Dendritic cell treated with granulocyte-macrophage colony-stimulating factor and Interleukin-4, amounts not matched to agents 40 ng/mL and 50 ng/mL, for 4 days (primary cell): ENCODE measurements at regions not wholly inside any gene's neighbourhood (a gene's known extent, or its start where the extent isn't known, plus 50 kb on each side); places are given as distances from the start of the nearest gene placed in this dataset.

ENCODE experiments used
- H3K27ac Mint-ChIP-seq: one replicate; pipeline ENCODE4 v1.8.0; 2022; ENCODE audit warnings: mild to moderate bottlenecking, mixed read lengths
- H3K27me3 Mint-ChIP-seq: one replicate; pipeline ENCODE4 v1.8.0; 2022; ENCODE audit warnings: mild to moderate bottlenecking, mixed read lengths
- H3K36me3 Mint-ChIP-seq: one replicate; pipeline ENCODE4 v1.8.0; 2022; ENCODE audit warnings: low read depth, mixed read lengths
- H3K4me1 Mint-ChIP-seq: one replicate; pipeline ENCODE4 v1.8.0; 2022; ENCODE audit warnings: low read depth, mixed read lengths
- H3K4me3 Mint-ChIP-seq: one replicate; pipeline ENCODE4 v1.8.0; 2022; ENCODE audit warnings: mild to moderate bottlenecking, moderate library complexity, mixed read lengths
- H3K9me3 Mint-ChIP-seq: one replicate; pipeline ENCODE4 v1.8.0; 2022; ENCODE audit warnings: mixed read lengths
- intact Hi-C: fragments of 100-400 bp; cut with micrococcal nuclease; formaldehyde crosslinking; loops from one replicate; pipeline ENCODE4 v1.15.0; 2022

DNA sequence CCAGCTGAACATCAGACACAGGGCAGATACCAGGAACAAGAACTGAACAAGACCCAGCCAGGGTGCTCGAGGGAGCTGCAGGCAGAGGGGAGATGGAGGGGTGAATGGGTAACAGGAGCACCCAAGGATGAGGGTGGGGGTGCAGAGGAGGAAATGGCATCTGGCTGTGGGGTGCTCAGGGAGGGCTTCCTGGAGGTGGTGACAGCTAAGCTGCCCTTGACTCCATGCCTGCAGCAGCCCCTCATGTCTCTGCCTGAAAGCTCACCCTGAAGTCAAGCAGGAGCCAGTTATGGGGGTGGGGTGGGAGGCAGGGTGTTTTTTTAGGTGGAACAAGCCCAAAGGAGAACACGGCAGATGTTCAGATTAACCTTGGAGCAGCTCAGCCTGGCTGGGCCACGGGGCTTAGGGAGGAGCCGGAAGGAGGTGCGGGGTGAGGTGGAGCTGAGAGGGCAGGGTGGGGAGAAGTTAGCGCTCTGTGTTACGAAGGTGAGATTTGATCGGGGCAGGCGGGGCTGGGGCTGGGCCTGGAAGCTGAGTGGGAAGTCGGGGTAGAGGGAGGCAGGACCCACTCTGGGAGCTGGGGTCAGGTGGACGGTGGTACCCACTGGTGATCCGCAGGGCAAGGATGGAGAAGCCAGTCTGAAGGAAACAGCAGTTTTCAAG is 143.0 kb downstream of the ENGASE start:
- intact Hi-C loops, result no loop called here
- no peaks in the 10 kb centered on the region for H3K9me3 Mint-ChIP-seq
- H3K27ac Mint-ChIP-seq, result no peak overlapping the region
- no peaks in the 10 kb centered on the region for H3K4me1 Mint-ChIP-seq
- H3K36me3 Mint-ChIP-seq, result no peaks in the 10 kb centered on the region
- H3K4me3 Mint-ChIP-seq, result no peak overlapping the region
- H3K27me3 Mint-ChIP-seq, result peaks cover 55% of the 10 kb centered on the region

DNA sequence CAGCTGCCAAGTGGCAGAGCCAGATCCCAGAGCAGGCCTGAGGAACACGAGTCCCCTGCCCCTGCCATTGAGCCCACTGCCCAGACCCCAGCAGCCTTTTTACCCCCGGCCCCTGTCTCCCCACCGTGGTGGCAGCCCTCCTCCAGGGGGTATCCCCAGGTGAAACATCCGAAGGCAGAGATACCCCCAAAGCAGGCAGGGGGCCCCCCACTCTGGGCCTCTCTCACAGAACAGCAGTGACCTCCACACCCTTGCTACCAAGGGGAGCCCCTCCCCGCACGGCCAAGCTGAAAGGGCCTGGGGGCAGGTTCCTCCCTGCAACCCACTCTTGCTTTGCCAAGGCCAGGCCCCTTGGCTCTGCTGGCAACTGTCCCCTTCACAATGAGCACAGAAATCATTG is 142.2 kb downstream of the ENGASE start:
- Mint-ChIP-seq H3K27me3 (peaks cover 54% of the 10 kb centered on the region), H3K27ac (no peak overlapping the region), H3K9me3 (no peaks in the 10 kb centered on the region)

DNA sequence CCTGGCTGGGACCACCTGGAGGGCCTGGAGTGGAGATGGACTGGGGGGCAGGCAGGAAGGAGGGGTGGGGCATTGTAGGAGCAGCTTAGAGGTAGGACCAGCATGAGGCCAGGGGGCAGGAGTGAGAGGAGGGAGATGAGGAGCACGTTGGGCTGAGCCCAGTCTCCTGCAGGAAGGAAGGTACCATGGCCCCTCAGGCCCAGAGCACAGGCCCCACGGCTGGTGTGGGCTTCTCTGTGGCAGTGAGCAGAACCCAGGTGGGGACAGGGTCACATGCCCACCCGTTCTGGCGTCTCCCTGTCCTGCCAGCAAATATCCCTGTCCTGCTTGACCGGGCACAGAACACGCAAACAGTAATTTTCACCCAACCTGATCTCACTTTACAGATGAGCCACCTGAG is 141.8 kb downstream of the ENGASE start:
- no peaks in the 10 kb centered on the region for H3K9me3 Mint-ChIP-seq
- H3K4me1 Mint-ChIP-seq, result no peaks in the 10 kb centered on the region
- intact Hi-C loops, result no loop called here
- H3K27me3 Mint-ChIP-seq, result peaks cover 54% of the 10 kb centered on the region
- no peak overlapping the region for H3K27ac Mint-ChIP-seq
- H3K4me3 Mint-ChIP-seq, result no peak overlapping the region
- no peaks in the 10 kb centered on the region for H3K36me3 Mint-ChIP-seq

More for the DNA sequence above, 142.2 kb downstream of the ENGASE start:
- H3K4me3 Mint-ChIP-seq, result no peak overlapping the region
- intact Hi-C loops, result no loop called here
- H3K36me3 Mint-ChIP-seq, result no peaks in the 10 kb centered on the region
- H3K4me1 Mint-ChIP-seq, result no peaks in the 10 kb centered on the region

DNA sequence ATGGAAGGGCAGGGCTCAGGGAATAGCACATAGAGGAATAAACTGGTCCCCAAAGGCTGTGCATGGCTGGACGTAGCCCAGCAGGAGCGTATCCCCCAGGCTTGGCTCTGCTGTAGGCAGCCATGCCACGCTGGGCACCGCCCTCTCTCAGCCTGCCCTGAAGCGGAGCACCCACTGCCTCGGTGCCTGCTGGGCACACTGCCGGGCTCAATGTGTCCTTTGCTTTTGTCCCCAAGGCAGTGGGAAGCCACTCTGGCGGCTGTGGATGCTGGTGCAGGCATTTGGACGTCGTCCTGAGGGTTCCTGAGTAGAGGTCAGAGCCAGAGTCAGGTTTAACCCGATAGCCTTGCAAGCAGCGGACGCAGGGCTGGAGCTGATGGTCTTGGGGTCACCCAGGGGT is 141.0 kb downstream of the ENGASE start:
- intact Hi-C loops, result no loop called here
- peaks cover 48% of the 10 kb centered on the region for H3K27me3 Mint-ChIP-seq
- H3K27ac Mint-ChIP-seq, result no peak overlapping the region
- H3K9me3 Mint-ChIP-seq, result no peaks in the 10 kb centered on the region
- H3K36me3 Mint-ChIP-seq, result no peaks in the 10 kb centered on the region
- H3K4me1 Mint-ChIP-seq, result no peaks in the 10 kb centered on the region
- no peak overlapping the region for H3K4me3 Mint-ChIP-seq

DNA sequence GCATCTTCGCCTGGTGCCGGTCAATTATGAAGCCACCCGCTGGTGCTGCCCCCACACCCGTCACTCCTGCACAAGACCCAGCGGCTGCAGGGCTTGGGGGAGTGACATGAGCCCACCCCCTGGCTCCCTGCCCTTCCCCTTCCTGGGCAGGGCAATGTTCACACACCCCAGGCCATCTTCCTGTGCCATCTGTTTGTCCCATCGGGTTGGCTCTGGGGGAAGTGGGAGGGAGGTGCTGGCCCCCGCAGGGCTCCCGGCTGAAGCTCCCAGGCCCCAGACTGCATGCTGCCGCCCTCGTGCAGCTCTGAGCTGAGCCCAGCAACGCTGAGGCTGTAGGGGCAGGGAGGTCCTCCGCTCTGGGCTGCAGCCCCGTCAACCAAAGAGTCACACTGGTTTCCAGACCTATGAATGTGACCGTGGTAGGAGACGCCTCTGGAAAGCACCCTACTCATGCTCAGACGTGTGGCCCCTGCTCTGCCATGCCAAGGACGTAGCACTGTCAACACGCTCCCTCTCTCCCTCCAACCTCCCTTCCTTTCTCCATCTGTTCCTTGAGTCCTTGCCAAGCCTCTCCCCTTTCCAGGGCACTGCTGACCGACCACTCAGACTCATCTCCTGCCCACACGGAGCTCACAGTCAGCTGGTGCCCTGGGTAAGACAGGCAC is 140.4 kb downstream of the ENGASE start:
- intact Hi-C loops, result no loop called here
- H3K4me1 Mint-ChIP-seq, result no peaks in the 10 kb centered on the region
- H3K27me3 Mint-ChIP-seq, result peaks cover 42% of the 10 kb centered on the region
- H3K4me3 Mint-ChIP-seq, result no peak overlapping the region
- H3K36me3 Mint-ChIP-seq, result no peaks in the 10 kb centered on the region
- H3K9me3 Mint-ChIP-seq, result no peaks in the 10 kb centered on the region
- H3K27ac Mint-ChIP-seq, result no peak overlapping the region

DNA sequence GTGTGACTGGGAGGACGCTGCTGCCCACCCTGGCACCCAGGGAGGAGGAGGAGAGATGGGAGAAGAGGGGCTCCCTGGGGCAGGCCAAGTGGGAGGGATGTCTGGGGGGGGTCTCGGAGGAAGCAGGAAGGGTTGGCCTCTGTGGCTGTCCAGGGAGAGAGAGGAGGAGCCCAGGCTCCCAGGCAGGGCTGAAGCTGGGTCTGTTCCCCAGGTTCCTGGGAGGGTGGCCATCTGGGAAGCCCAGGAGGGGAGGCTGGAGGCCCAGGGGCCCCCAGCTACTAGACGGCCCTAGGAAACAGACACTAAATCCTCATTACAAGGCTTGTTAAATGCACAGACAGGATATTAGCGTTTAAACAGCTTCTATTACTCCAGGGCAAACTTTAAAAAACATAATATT is 139.8 kb downstream of the ENGASE start:
- Mint-ChIP-seq H3K27me3 (peaks cover 37% of the 10 kb centered on the region), H3K36me3 (no peaks in the 10 kb centered on the region), H3K9me3 (no peaks in the 10 kb centered on the region), H3K27ac (no peak overlapping the region), H3K4me3 (no peak overlapping the region), H3K4me1 (no peaks in the 10 kb centered on the region)
- intact Hi-C loops, result no loop called here

DNA sequence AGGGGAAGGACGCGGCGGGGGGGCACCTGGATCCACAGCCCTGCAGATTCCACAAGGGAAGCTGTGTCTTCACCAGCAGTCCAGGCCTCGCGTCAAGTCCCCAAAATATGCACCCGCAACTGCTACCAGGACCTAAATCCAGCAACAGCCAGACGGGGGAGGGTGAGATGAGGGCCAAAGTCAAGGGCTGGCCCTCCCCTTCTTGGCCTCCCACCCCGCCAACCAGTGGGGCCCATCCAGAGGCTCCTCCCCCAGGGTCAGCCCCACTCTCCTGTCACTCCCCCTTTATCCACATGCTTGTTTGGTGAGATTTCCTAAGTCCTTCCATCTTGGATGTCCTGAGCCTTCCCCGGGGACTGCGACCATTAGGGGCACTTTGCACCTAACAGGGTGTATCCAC is 138.7 kb downstream of the ENGASE start:
- intact Hi-C loops, result no loop called here
- no peak overlapping the region for H3K27ac Mint-ChIP-seq
- peaks cover 29% of the 10 kb centered on the region for H3K27me3 Mint-ChIP-seq
- no peaks in the 10 kb centered on the region for H3K9me3 Mint-ChIP-seq
- no peaks in the 10 kb centered on the region for H3K4me1 Mint-ChIP-seq
- H3K36me3 Mint-ChIP-seq, result no peaks in the 10 kb centered on the region
- no peak overlapping the region for H3K4me3 Mint-ChIP-seq

DNA sequence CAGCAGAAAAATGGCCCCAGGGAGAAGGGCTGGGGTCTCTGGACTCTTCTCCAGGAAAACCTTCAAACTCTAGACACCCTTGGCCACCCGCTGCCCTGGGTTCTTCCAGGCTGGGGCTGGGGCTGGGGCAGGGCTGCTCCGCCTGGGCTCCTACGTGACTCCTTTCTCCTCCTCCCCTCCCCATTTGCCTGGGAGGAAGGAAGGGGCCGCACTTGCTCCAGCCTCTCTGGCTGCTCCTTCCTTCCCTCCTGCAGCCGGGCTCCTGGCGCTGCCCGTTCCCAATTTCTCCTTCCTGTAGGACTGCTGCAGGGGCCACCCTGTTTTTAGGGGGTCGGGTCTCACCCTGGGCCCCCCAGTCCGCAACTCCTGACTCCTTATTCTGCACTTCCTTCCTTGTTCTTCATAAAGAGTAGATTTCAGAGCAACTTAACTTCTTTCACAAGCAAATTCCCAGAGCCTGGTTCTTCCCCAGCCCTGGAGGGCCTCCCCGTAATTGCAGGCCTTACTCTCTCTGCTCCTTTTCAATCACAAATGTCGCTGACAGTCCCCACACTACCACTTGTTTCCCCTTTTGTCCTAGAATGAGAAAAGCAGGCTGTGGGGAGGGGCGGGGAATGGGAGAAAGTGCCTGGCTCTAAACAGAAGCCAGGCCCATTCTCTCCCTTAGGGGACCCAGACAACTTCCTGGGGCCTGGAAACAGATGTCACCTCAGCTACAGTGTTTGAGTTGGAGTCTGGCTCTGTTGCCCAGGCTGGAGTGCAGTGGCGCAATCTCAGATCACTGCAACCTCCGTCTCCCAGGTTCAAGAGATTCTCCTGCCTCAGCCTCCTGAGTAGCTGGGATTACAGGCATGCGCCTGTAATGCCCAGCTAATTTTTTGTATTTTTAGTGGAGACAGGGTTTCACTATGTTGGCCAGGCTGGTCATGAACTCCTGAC is 137.8 kb downstream of the ENGASE start:
- Mint-ChIP-seq H3K9me3 (no peaks in the 10 kb centered on the region), H3K4me1 (no peaks in the 10 kb centered on the region), H3K27me3 (peaks cover 34% of the 10 kb centered on the region), H3K36me3 (no peaks in the 10 kb centered on the region), H3K27ac (no peak overlapping the region), H3K4me3 (no peak overlapping the region)
- intact Hi-C loops, result no loop called here

DNA sequence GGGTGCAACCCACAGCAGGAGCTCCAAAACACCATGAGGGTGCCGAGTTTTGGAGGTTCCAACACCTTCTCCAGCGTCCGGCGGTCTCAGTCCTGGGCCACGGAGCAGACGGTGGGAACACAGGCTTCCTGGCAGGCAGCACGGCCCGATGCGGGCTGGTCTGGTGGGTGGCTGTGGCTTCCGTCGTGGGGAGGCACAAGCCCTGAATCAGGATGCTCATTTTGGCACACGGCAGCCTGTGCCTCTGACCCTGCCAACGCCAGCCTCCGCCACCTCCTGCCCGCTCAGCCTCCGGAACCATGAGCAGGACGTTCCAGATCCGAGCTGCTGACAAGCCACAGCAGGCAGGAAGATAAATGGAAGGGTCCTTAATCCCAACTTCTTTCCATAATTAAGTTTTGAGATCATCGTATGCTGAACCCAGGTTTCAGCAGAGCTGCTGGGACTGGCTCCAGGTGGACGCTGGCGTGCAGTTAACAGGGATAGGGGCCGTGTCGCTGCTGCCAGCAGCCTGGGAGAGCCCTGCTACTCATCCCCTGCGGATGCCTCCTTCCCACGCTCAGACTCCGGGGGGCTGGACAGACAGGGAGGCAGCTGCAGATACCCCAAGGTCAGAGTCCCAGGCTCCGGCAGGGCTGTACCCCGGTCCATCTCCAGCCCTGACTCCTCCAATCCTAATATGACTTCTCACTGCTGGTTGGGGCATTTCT is 136.6 kb downstream of the ENGASE start:
- Mint-ChIP-seq H3K36me3 (no peaks in the 10 kb centered on the region), H3K9me3 (no peaks in the 10 kb centered on the region), H3K4me3 (no peak overlapping the region), H3K27me3 (peaks cover 34% of the 10 kb centered on the region), H3K27ac (no peak overlapping the region), H3K4me1 (no peaks in the 10 kb centered on the region)
- intact Hi-C loops, result no loop called here

DNA sequence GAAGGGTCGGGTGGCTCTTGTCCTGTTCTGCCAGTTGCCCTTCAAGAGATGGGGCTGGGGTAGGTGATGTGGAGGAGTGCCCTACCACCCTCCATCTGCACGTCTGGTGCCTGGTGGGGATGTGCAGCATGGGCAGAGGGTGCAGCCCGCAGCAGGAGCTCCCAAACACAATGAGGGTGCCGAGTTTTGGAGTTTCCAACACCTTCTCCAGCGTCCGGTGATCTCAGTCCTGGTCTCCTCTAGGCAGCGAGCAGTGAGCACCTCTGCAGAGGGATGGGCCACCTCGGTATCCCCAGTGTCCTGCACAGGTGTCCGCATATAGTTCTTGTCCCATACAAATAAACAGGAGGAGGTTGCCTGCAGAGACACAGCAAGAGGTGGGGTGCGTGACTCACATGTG is 136.0 kb downstream of the ENGASE start:
- Mint-ChIP-seq H3K9me3 (no peaks in the 10 kb centered on the region), H3K27ac (no peak overlapping the region), H3K4me3 (no peak overlapping the region), H3K27me3 (peaks cover 34% of the 10 kb centered on the region), H3K4me1 (no peaks in the 10 kb centered on the region), H3K36me3 (no peaks in the 10 kb centered on the region)
- intact Hi-C loops, result no loop called here

DNA sequence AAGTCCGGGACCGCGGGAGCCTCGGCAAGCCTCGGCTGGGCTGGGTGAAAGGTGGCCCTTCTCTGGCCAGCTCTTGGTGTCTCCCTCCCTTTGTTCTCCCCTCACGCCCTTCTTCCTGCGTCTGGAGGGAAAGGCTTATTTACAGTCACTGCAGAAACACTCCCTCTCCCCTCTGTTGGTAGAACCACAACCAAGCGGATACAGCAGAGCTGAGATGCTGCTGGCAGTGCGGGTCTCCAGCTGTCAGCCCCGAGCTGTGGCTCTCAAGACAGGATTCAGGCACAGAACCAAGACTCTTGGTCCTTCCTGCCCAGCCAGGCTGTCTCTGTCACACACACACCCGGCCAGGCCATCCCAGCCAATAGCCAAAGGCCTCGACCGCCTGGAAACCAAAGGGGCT is 133.3 kb downstream of the ENGASE start:
- intact Hi-C loops, result no loop called here
- H3K27ac Mint-ChIP-seq, result no peak overlapping the region
- H3K4me1 Mint-ChIP-seq, result no peaks in the 10 kb centered on the region
- H3K27me3 Mint-ChIP-seq, result peaks cover 17% of the 10 kb centered on the region
- H3K36me3 Mint-ChIP-seq, result no peaks in the 10 kb centered on the region
- H3K4me3 Mint-ChIP-seq, result no peak overlapping the region
- no peaks in the 10 kb centered on the region for H3K9me3 Mint-ChIP-seq

DNA sequence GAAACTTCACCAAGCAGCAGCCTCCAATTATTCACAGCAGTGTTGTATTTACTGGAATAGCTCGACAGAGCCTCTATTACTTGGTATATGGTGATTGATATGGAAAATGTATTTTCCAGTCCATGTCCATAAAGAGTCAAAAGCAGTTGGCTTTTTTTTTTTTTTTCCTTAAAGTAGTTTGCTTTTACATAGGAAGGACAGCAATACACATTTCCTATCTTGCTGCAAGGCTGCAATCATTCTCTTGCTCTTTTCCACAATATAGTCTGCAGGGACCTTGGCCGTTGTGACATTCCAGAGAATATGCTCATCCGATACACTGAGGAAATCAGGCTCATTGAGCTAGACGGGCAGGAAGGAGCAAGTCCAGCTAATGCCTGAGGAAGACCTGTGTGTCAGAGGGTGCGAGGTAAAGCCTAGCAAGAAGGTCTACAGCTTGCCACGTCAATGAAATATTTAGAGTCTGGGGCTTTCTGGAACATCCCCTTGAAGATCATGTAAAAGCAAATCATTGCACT is 131.1 kb downstream of the ENGASE start:
- Mint-ChIP-seq H3K27ac (no peak overlapping the region), H3K9me3 (no peaks in the 10 kb centered on the region), H3K4me3 (no peak overlapping the region), H3K36me3 (no peaks in the 10 kb centered on the region), H3K27me3 (peaks cover 13% of the 10 kb centered on the region), H3K4me1 (no peaks in the 10 kb centered on the region)
- intact Hi-C loops, result no loop called here

DNA sequence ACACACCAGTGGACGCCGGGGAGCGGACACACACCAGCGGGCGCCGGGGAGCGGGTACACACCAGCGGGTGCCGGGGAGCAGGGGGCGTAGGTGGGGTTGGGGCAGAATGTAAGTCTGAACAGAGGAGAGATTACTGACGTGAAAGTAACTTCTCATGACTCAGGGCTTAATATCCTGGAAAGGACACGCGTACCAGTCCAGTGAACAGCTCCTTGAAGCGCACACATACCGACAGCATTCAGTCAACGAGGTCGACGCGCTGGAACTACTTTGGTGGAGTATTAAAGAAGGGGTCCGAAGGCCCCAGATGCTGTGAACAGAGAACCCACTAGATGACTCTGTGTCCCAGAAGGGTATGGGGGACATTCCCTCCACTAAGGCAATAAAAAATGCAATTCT is 129.6 kb downstream of the ENGASE start:
- Mint-ChIP-seq H3K4me1 (no peaks in the 10 kb centered on the region), H3K27ac (no peak overlapping the region), H3K9me3 (no peaks in the 10 kb centered on the region), H3K4me3 (no peak overlapping the region), H3K36me3 (no peaks in the 10 kb centered on the region), H3K27me3 (peaks cover 13% of the 10 kb centered on the region)
- intact Hi-C loops, result no loop called here
